SK-N-MC (cell line): ENCODE measurements at regions not wholly inside any gene's neighbourhood (a gene's known extent, or its start where the extent isn't known, plus 50 kb on each side); places are given as distances from the start of the nearest gene placed in this dataset.

Experiments
- EZH2 ChIP-seq: fragments of 200-600 bp; sonication (generic); IDR thresholded peaks from one replicate; pipeline ENCODE4 v1.6.1; 2017; ENCODE audit warnings: antibody characterized with exemption
- POLR2AphosphoS5 ChIP-seq: IDR thresholded peaks from 2 replicates; pipeline ENCODE4 v1.6.1; 2012; ENCODE audit warnings: mild to moderate bottlenecking, low read depth, low read length, borderline replicate concordance

GRCh38 chr10:123252779-123253178 is 98.6 kb downstream of the BUB3 start:
- TF ChIP-seq POLR2AphosphoS5 (no peak), EZH2 (no peak)
